ENCODE measurements at regions not wholly inside any gene's neighbourhood (a gene's known extent, or its start where the extent isn't known, plus 50 kb on each side); places are given as distances from the start of the nearest gene placed in this dataset.

- intact Hi-C loops (cut with DNase I): no loop called here
- Histone ChIP-seq H3K4me3 (ENCODE audit: low read length in 3 of 3) (no peak overlapping the region), H3K27ac (ENCODE audit: low read depth in 2 of 2, low read length in 2 of 2) (no peak overlapping the region), H3K4me1 (ENCODE audit: control insufficient read depth in 2 of 3, insufficient read depth in 2 of 3, low read depth in 1 of 3, low read length in 3 of 3) (no peaks in the 10 kb centered on the region), H3K36me3 (ENCODE audit: control insufficient read depth in 2 of 3, insufficient read depth in 3 of 3, low read length in 3 of 3) (no peaks in the 10 kb centered on the region), H3K9me3 (ENCODE audit: control insufficient read depth in 2 of 3, insufficient read depth in 1 of 3, low read length in 3 of 3) (no peaks in the 10 kb centered on the region), H3K27me3 (ENCODE audit: control insufficient read depth, insufficient read depth, low read length) (no peaks in the 10 kb centered on the region), H3K9ac (ENCODE audit: low read length in 3 of 3) (no peak overlapping the region)
- no peak for FAIRE-seq
- DNase-seq: no peak
- TF ChIP-seq, protein P1, sequence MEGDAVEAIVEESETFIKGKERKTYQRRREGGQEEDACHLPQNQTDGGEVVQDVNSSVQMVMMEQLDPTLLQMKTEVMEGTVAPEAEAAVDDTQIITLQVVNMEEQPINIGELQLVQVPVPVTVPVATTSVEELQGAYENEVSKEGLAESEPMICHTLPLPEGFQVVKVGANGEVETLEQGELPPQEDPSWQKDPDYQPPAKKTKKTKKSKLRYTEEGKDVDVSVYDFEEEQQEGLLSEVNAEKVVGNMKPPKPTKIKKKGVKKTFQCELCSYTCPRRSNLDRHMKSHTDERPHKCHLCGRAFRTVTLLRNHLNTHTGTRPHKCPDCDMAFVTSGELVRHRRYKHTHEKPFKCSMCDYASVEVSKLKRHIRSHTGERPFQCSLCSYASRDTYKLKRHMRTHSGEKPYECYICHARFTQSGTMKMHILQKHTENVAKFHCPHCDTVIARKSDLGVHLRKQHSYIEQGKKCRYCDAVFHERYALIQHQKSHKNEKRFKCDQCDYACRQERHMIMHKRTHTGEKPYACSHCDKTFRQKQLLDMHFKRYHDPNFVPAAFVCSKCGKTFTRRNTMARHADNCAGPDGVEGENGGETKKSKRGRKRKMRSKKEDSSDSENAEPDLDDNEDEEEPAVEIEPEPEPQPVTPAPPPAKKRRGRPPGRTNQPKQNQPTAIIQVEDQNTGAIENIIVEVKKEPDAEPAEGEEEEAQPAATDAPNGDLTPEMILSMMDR (IDR thresholded peaks at IDR 0.05; ENCODE audit: borderline replicate concordance, extremely low read depth, insufficient read depth): no peak
These were observed 146.6 kb upstream of the FSCB start for GRCh38 chr14:44653641-44654040.

GRCh38 chr14:44652640-44653039, 145.6 kb upstream of the FSCB start:
- TF ChIP-seq, protein P1 (IDR thresholded peaks at IDR 0.05; ENCODE audit: borderline replicate concordance, extremely low read depth, insufficient read depth): no peak

DNA sequence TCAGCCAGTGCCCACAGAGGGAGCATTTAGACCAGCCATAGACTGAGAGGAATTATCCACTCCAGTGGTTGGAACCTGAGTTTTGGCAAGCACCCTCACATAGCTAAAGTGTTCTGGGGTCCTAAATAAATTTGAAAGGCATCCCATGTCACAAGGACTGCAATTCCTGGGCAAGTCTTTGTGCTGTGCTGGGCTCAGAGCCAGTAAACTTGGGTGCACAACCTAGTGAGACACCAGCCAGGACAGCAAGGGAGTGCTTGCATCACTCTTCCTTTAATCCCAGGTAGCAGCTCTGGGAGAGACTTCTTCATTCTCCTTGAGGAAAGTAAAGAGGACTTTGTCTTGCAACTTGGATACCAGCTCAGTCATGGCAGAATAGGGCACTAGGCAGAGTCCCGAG, 142.0 kb upstream of the FSCB start:
- Histone ChIP-seq H3K4me1 (ENCODE audit: control insufficient read depth in 2 of 3, insufficient read depth in 2 of 3, low read depth in 1 of 3, low read length in 3 of 3) (no peaks in the 10 kb centered on the region), H3K4me3 (ENCODE audit: low read length in 3 of 3) (no peak overlapping the region), H3K27ac (ENCODE audit: low read depth in 2 of 2, low read length in 2 of 2) (no peak overlapping the region), H3K27me3 (ENCODE audit: control insufficient read depth, insufficient read depth, low read length) (no peaks in the 10 kb centered on the region), H3K9ac (ENCODE audit: low read length in 3 of 3) (no peak overlapping the region), H3K36me3 (ENCODE audit: control insufficient read depth in 2 of 3, insufficient read depth in 3 of 3, low read length in 3 of 3) (no peaks in the 10 kb centered on the region), H3K9me3 (ENCODE audit: control insufficient read depth in 2 of 3, insufficient read depth in 1 of 3, low read length in 3 of 3) (no peaks in the 10 kb centered on the region)
- intact Hi-C loops (cut with DNase I): no loop called here
- TF ChIP-seq, protein P1 (IDR thresholded peaks at IDR 0.05; ENCODE audit: borderline replicate concordance, extremely low read depth, insufficient read depth): no peak
- no peak for FAIRE-seq
- no peak for DNase-seq

More at GRCh38 chr14:44652640-44653039, 145.6 kb upstream of the FSCB start:
- Histone ChIP-seq H3K4me3 (ENCODE audit: low read length in 3 of 3) (no peak overlapping the region), H3K9ac (ENCODE audit: low read length in 3 of 3) (no peak overlapping the region), H3K27me3 (ENCODE audit: control insufficient read depth, insufficient read depth, low read length) (no peaks in the 10 kb centered on the region), H3K4me1 (ENCODE audit: control insufficient read depth in 2 of 3, insufficient read depth in 2 of 3, low read depth in 1 of 3, low read length in 3 of 3) (no peaks in the 10 kb centered on the region), H3K9me3 (ENCODE audit: control insufficient read depth in 2 of 3, insufficient read depth in 1 of 3, low read length in 3 of 3) (no peaks in the 10 kb centered on the region), H3K27ac (ENCODE audit: low read depth in 2 of 2, low read length in 2 of 2) (no peak overlapping the region), H3K36me3 (ENCODE audit: control insufficient read depth in 2 of 3, insufficient read depth in 3 of 3, low read length in 3 of 3) (no peaks in the 10 kb centered on the region)
- intact Hi-C loops (cut with DNase I): no loop called here
- FAIRE-seq: no peak
- DNase-seq: no peak

GRCh38 chr14:44640416-44640815, 133.3 kb upstream of the FSCB start:
- Histone ChIP-seq H3K27me3 (ENCODE audit: control insufficient read depth, insufficient read depth, low read length) (no peaks in the 10 kb centered on the region), H3K9ac (ENCODE audit: low read length in 3 of 3) (no peak overlapping the region), H3K27ac (ENCODE audit: low read depth in 2 of 2, low read length in 2 of 2) (no peak overlapping the region), H3K9me3 (ENCODE audit: control insufficient read depth in 2 of 3, insufficient read depth in 1 of 3, low read length in 3 of 3) (no peaks in the 10 kb centered on the region), H3K4me3 (ENCODE audit: low read length in 3 of 3) (no peak overlapping the region), H3K36me3 (ENCODE audit: control insufficient read depth in 2 of 3, insufficient read depth in 3 of 3, low read length in 3 of 3) (no peaks in the 10 kb centered on the region), H3K4me1 (ENCODE audit: control insufficient read depth in 2 of 3, insufficient read depth in 2 of 3, low read depth in 1 of 3, low read length in 3 of 3) (no peaks in the 10 kb centered on the region)
- intact Hi-C loops (cut with DNase I): no loop called here
- TF ChIP-seq, protein P1 (IDR thresholded peaks at IDR 0.05; ENCODE audit: borderline replicate concordance, extremely low read depth, insufficient read depth): no peak
- DNase-seq (no peak), FAIRE-seq (no peak)
